PFSK-1 (cell line): ENCODE measurements at regions not wholly inside any gene's neighbourhood (a gene's known extent, or its start where the extent isn't known, plus 50 kb on each side); places are given as distances from the start of the nearest gene placed in this dataset.

Source experiments
- FOXP2 ChIP-seq: optimal IDR thresholded peaks from 2 replicates; pipeline ENCODE3; 2011; ENCODE audit warnings: borderline replicate concordance, control low read depth, inconsistent platforms; ENCODE audit not compliant: insufficient read depth; ENCODE audit errors: extremely low read length, extremely low read depth
- POLR2AphosphoS5 ChIP-seq: IDR thresholded peaks from 2 replicates; pipeline ENCODE4 v1.6.1; 2012; ENCODE audit warnings: low read depth, mild to moderate bottlenecking, control low read depth, low read length, moderate library complexity
- REST ChIP-seq, 2 experiments: IDR thresholded peaks; 2 replicates each; pipeline versions ENCODE4 v1.6.1 to v1.8.0; 2011 to 2012; ENCODE audit warnings: low read depth in 2 of 2, low read length in 2 of 2, control low read depth in 1 of 2, inconsistent platforms in 1 of 2, mild to moderate bottlenecking in 1 of 2, moderate library complexity in 1 of 2; ENCODE audit not compliant: insufficient read depth in 1 of 2
- SIN3A ChIP-seq: IDR thresholded peaks from 2 replicates; pipeline ENCODE4 v1.6.1; 2012; ENCODE audit warnings: mild to moderate bottlenecking, low read length, moderate library complexity, borderline replicate concordance; ENCODE audit not compliant: insufficient read depth
- TAF1 ChIP-seq: IDR thresholded peaks from 2 replicates; pipeline ENCODE4 v1.6.1; 2012; ENCODE audit warnings: low read length, control low read depth, borderline replicate concordance; ENCODE audit not compliant: insufficient read depth

DNA sequence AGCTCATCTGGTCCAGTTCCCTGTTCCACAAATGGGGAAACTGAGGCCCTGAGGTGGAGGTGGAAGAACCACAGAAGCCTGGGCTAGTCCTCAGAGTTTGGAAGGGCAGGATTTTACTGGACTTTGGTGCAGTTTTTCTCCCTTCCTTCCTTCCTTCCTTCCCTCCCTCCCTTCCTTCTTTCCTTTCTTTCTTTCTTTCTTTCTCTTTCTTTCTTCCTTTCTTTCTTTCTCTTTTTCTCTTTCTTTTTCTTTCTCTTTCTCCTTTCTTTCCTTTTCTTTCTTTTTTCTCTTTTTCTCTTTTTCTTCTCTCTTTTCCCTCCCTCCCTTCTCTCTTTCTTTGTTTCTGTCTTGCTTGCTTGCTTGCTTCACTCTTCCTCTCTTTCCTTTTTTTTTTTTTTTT is 95.7 kb upstream of the TBX3 start:
- no peak for TF ChIP-seq FOXP2
- TF ChIP-seq REST (IDR thresholded peaks at IDR 0.05; ENCODE audit: insufficient read depth in 1 of 2, low read depth in 2 of 2, low read length in 2 of 2) = no peak
- no peak for TF ChIP-seq SIN3A
- no peak for TF ChIP-seq TAF1
- TF ChIP-seq POLR2AphosphoS5 = no peak

- TF ChIP-seq TAF1 = no peak
- no peak for TF ChIP-seq POLR2AphosphoS5
- no peak for TF ChIP-seq REST (IDR thresholded peaks at IDR 0.05; ENCODE audit: insufficient read depth in 1 of 2, low read depth in 2 of 2, low read length in 2 of 2)
- TF ChIP-seq FOXP2 = no peak
- no peak for TF ChIP-seq SIN3A
Measured at GRCh38 chr12:114779186-114779585, 95.2 kb upstream of the TBX3 start.

DNA sequence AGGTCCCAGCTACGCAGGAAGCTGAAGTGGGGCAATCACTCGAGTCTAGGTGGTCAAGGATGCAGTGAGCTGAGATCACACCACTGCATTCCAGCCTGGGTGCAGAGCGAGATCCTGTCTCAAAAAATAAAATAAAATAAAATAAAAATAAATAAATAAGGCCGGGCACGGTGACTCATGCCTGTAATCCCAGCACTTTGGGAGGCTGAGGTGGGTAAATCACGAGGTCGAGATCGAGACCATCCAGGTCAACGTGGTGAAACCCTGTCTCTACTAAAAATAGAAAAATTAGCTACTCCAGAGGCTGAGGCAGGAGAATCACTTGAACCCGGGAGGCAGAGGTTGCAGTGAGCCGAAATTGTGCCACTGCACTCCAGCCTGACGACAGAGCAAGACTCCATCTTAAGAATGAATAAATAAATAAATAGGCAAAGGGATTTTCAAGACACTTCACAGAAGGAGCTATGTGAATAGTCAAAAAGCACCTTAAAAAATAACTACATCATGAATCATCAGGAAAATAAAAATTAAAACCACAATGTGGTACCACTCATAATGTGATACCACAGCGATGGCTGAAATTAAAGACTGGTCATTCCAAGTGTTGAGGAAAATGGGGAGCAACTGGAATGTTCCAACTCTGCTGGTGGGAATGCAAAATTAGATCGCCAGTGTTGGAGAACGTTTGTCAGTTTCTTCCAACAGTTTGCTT is 92.9 kb upstream of the TBX3 start:
- TF ChIP-seq SIN3A (no peak), FOXP2 (no peak), TAF1 (no peak), REST (IDR thresholded peaks at IDR 0.05; ENCODE audit: insufficient read depth in 1 of 2, low read depth in 2 of 2, low read length in 2 of 2) (no peak), POLR2AphosphoS5 (no peak)

GRCh38 chr12:114774699-114775098 is 90.7 kb upstream of the TBX3 start:
- TF ChIP-seq TAF1 (no peak), SIN3A (no peak), FOXP2 (no peak), POLR2AphosphoS5 (no peak), REST (IDR thresholded peaks at IDR 0.05; ENCODE audit: insufficient read depth in 1 of 2, low read depth in 2 of 2, low read length in 2 of 2) (no peak)
